Right lobe of liver (tissue), 6 donors: ENCODE measurements at regions not wholly inside any gene's neighbourhood (a gene's known extent, or its start where the extent isn't known, plus 50 kb on each side); places are given as distances from the start of the nearest gene placed in this dataset.

ENCODE experiments used
- ATAC-seq, 4 donors: fragments of 200-7000 bp; cut with Tn5 transposase; one replicate each; pipeline ENCODE4 v1.9.1; 2020; ENCODE audit warnings: mild to moderate bottlenecking in 4 of 4, moderate library complexity in 4 of 4
- DNase-seq, 3 donors: peaks; one replicate each; pipeline ENCODE4 v3.0.0-alpha.2; 2020
- H3K27ac ChIP-seq, 3 donors: fragments of 200-600 bp; one replicate each; pipeline ENCODE4 v1.8.0; 2022
- H3K27me3 ChIP-seq, 2 donors: fragments of 200-600 bp; one replicate each; pipeline ENCODE4 v1.8.0; 2022
- H3K36me3 ChIP-seq, 4 donors: fragments of 200-600 bp; sonication (generic) in 1 of 4; one replicate each; pipeline versions ENCODE4 v1.5.1 to v1.8.0; 2017 to 2022; ENCODE audit warnings: control low read depth in 1 of 4
- H3K4me1 ChIP-seq, 4 donors: fragments of 200-600 bp; sonication (generic) in 1 of 4; one replicate each; pipeline versions ENCODE4 v1.5.1 to v1.8.0; 2017 to 2022; ENCODE audit warnings: control low read depth in 1 of 4
- H3K4me3 ChIP-seq, 3 donors: fragments of 200-600 bp; one replicate each; pipeline ENCODE4 v1.8.0; 2022
- H3K9me3 ChIP-seq, 4 donors: fragments of 200-600 bp; sonication (generic) in 1 of 4; one replicate each; pipeline versions ENCODE4 v1.5.1 to v1.8.0; 2017 to 2022; ENCODE audit warnings: control low read depth in 1 of 4
- POLR2A ChIP-seq: fragments of 450-650 bp; IDR thresholded peaks from one replicate; pipeline ENCODE4 v1.6.1; 2017; ENCODE audit warnings: antibody characterized with exemption, mild to moderate bottlenecking
- WGBS: methylation state at CpG from one replicate; pipeline ENCODE4 v1.1.6; 2018; ENCODE audit warnings: low coverage, low lambda C conversion rate; ENCODE audit not compliant: insufficient coverage; ENCODE audit errors: missing lambda C conversion rate; 5-methylcytosine and 5-hydroxymethylcytosine counted together
- intact Hi-C, 2 donors: fragments of 100-400 bp; cut with DNase I; formaldehyde crosslinking; loops; one replicate each; pipeline versions ENCODE4 v1.11.2 to v1.14.1; 2022
- TF ChIP-seq, protein P1 (sequence below), 4 donors: fragments of 200-600 bp in 3 of 4; fragments of 450-650 bp in 1 of 4; IDR thresholded peaks; one replicate each; pipeline versions ENCODE4 v1.5.1 to v1.8.0; 2016 to 2022; ENCODE audit warnings: antibody characterized with exemption in 4 of 4, mild to moderate bottlenecking in 2 of 4
- donor health status: DM: no; HTN: yes; CAD: no.
- donor health status: DM: no; HTN: no; CAD: no.
- donor health status: DM: no; HTN: no; CAD: no.
- donor health status: DM: no; HTN: yes; CAD: no.
- donor health status: DM: no; HTN: yes; CAD: no.

DNA sequence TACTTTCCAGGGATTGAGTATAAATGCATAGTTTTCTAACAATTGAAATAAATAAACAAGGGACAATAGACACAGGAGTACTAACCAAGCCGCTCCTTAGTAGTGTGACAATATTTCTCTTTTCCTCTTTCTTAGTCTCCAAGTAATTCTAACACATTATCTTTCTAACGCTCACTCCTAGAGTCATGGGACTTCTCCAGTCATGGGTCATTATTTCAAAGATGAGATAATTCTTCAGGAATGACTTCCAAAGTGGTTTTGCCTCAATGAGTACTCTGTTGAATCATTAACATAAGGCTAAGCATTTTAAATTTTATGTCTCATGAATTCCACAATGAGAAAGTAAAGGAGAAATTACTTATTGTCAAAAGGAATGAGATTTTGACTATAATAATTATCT is 605.8 kb upstream of the ADAMTS5 start:
- DNase-seq (no peak), ATAC-seq (no peak)
- Histone ChIP-seq H3K4me3 (no peak overlapping the region), H3K27me3 (no peaks in the 10 kb centered on the region), H3K4me1 (no peaks in the 10 kb centered on the region), H3K27ac (no peak overlapping the region), H3K9me3 (no peaks in the 10 kb centered on the region), H3K36me3 (no peaks in the 10 kb centered on the region)
- WGBS, result 64% methylated on average over 2 of the region's 2 CpGs
- TF ChIP-seq, protein P1, sequence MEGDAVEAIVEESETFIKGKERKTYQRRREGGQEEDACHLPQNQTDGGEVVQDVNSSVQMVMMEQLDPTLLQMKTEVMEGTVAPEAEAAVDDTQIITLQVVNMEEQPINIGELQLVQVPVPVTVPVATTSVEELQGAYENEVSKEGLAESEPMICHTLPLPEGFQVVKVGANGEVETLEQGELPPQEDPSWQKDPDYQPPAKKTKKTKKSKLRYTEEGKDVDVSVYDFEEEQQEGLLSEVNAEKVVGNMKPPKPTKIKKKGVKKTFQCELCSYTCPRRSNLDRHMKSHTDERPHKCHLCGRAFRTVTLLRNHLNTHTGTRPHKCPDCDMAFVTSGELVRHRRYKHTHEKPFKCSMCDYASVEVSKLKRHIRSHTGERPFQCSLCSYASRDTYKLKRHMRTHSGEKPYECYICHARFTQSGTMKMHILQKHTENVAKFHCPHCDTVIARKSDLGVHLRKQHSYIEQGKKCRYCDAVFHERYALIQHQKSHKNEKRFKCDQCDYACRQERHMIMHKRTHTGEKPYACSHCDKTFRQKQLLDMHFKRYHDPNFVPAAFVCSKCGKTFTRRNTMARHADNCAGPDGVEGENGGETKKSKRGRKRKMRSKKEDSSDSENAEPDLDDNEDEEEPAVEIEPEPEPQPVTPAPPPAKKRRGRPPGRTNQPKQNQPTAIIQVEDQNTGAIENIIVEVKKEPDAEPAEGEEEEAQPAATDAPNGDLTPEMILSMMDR (IDR thresholded peaks at IDR 0.05), result no peak
- no peak for TF ChIP-seq POLR2A
- intact Hi-C loops, result no loop called here

DNA sequence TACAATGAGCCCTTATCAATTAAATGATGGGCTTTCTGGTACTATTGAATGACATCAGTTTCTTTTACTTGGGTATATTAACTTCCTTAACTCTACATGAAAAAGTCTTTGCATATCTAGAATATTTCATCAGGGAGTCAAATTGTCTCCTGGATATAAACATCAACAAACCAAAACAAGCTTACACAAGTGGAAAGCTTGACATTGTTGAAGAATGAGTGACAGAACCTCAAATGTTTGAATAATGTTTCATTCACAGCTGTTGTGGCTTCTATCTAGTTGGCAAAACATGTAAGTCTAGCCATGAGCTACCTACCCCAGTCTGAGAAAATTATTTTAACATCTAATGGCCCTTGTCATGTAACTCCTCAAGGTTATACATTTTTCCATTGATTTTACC is 604.8 kb upstream of the ADAMTS5 start:
- Histone ChIP-seq H3K27ac (no peak overlapping the region), H3K36me3 (no peaks in the 10 kb centered on the region), H3K9me3 (no peaks in the 10 kb centered on the region), H3K4me1 (no peaks in the 10 kb centered on the region), H3K27me3 (no peaks in the 10 kb centered on the region), H3K4me3 (no peak overlapping the region)
- intact Hi-C loops, result no loop called here
- TF ChIP-seq, protein P1 (IDR thresholded peaks at IDR 0.05), result no peak
- no peak for TF ChIP-seq POLR2A
- ATAC-seq (no peak), DNase-seq (no peak)

DNA sequence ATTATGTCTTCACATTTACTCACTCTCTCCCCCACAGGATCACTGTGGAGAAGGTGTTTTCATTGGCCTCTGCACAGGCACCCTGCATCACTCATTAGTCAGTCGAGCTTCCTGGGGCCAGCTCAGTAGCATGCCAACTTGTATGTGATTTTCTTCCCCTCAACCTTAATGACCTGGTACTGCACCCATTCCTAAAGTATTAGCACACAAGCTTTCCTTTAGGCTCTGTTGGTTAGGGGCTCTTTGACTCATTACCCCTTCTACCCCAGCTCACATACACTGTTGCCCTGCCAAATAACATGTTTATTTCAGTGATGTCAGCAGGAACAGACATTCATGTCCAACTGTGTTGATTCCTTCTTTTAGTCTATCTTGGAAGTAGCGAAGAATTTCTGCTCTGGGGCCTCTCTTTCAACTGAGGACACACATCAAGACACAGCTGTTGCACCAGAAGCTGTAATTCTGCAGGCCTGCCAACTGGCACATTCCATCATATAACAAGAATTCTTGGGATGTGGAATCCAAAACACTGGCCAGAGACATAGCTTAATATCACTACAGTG is 603.5 kb upstream of the ADAMTS5 start:
- TF ChIP-seq, protein P1 (IDR thresholded peaks at IDR 0.05), result no peak
- no peak for TF ChIP-seq POLR2A
- 44% methylated on average over 2 of the region's 2 CpGs for WGBS
- no peak overlapping the region for H3K4me3 ChIP-seq
- H3K27me3 ChIP-seq, result no peaks in the 10 kb centered on the region
- no peak for DNase-seq
- ATAC-seq, result peak in 3 of 4 donors; percentile 14 to 30 (median 30)
- intact Hi-C loops, result no loop called here
- H3K4me1 ChIP-seq, result no peaks in the 10 kb centered on the region
- no peaks in the 10 kb centered on the region for H3K36me3 ChIP-seq
- H3K27ac ChIP-seq, result no peak overlapping the region
- no peaks in the 10 kb centered on the region for H3K9me3 ChIP-seq

DNA sequence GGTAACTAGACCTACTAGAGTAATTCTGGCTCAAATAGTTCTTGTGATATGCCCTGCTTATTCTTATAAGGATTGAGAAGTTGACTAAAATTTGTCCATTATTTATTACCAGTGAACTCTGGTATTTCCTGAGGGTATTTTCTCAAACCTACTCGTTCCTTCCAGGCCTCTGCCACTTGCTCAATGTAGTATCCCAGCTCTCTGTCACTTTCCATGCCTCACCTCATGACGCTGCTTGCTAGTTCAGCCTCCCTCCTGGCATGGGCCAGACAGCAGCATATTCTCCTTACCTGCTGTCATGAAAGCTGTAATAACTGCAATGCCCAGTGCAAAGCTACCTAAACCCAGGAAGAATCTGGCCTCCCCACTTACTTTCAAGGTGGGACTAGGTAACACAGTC is 602.9 kb upstream of the ADAMTS5 start:
- no peaks in the 10 kb centered on the region for H3K9me3 ChIP-seq
- TF ChIP-seq, protein P1 (IDR thresholded peaks at IDR 0.05), result no peak
- no peak for TF ChIP-seq POLR2A
- no peaks in the 10 kb centered on the region for H3K27me3 ChIP-seq
- WGBS, result 58% methylated on average over 2 of the region's 2 CpGs
- ATAC-seq (no peak), DNase-seq (no peak)
- no peaks in the 10 kb centered on the region for H3K4me1 ChIP-seq
- no peak overlapping the region for H3K27ac ChIP-seq
- no peaks in the 10 kb centered on the region for H3K36me3 ChIP-seq
- intact Hi-C loops, result no loop called here
- H3K4me3 ChIP-seq, result no peak overlapping the region

DNA sequence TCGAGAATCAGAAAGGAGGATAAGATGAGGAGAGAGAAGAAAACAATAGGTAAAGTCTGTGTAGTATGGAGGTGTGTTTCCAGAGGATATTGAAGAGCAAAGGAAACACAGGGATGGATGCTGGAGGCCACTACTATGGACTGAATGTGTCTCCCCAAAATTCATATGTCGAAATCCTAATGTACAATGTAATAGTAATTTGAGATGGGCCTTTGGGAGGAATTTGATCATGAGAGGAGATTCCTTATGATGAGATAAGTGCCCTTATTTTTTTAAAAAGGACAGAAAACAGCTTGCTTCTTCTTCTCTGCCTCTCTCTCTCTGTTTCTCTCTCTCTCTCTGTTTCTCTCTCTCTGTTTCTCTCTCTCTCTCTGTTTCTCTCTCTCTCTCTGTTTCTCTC is 602.2 kb upstream of the ADAMTS5 start:
- Histone ChIP-seq H3K9me3 (no peaks in the 10 kb centered on the region), H3K27ac (no peak overlapping the region), H3K36me3 (no peaks in the 10 kb centered on the region), H3K27me3 (no peaks in the 10 kb centered on the region), H3K4me1 (no peaks in the 10 kb centered on the region), H3K4me3 (no peak overlapping the region)
- ATAC-seq (no peak), DNase-seq (no peak)
- WGBS, result 39% methylated on average over 2 of the region's 2 CpGs
- intact Hi-C loops, result no loop called here
- no peak for TF ChIP-seq POLR2A
- TF ChIP-seq, protein P1 (IDR thresholded peaks at IDR 0.05), result no peak
